Upper lobe of left lung (tissue), 6 donors: ENCODE measurements at regions not wholly inside any gene's neighbourhood (a gene's known extent, or its start where the extent isn't known, plus 50 kb on each side); places are given as distances from the start of the nearest gene placed in this dataset.

Experiments used
- ATAC-seq, 2 donors: fragments of 200-7000 bp; cut with Tn5 transposase; one replicate each; pipeline ENCODE4 v1.9.1; 2022; ENCODE audit warnings: mild to moderate bottlenecking in 2 of 2, moderate library complexity in 2 of 2; ENCODE audit not compliant: low FRiP score in 2 of 2
- DNase-seq, 2 donors: peaks; one replicate each; pipeline ENCODE4 v3.0.0-alpha.2; 2019 to 2020
- H3K27ac ChIP-seq, 4 donors: fragments of 200-600 bp; sonication (generic); one replicate each; pipeline ENCODE4 v1.5.1; 2016 to 2019
- H3K27me3 ChIP-seq, 4 donors: fragments of 200-600 bp; sonication (generic); one replicate each; pipeline ENCODE4 v1.5.1; 2017 to 2019
- H3K36me3 ChIP-seq, 4 donors: fragments of 200-600 bp; sonication (generic); one replicate each; pipeline ENCODE4 v1.5.1; 2016 to 2019
- H3K4me1 ChIP-seq, 4 donors: fragments of 200-600 bp; sonication (generic); one replicate each; pipeline ENCODE4 v1.5.1; 2018 to 2019
- H3K4me3 ChIP-seq, 4 donors: fragments of 200-600 bp; sonication (generic); one replicate each; pipeline ENCODE4 v1.5.1; 2017 to 2019; ENCODE audit warnings: mild to moderate bottlenecking in 2 of 4, moderate library complexity in 1 of 4
- H3K9me3 ChIP-seq, 4 donors: fragments of 200-600 bp; sonication (generic); one replicate each; pipeline ENCODE4 v1.5.1; 2018 to 2019
- EP300 ChIP-seq, 4 donors: sonication (generic); formaldehyde crosslinking; IDR thresholded peaks; one replicate each; pipeline ENCODE4 v1.5.1; 2017; ENCODE audit warnings: antibody characterized with exemption in 4 of 4, control low read depth in 2 of 4
- POLR2A ChIP-seq, 4 donors: fragments of 450-650 bp; IDR thresholded peaks; one replicate each; pipeline ENCODE4 v1.5.1; 2016 to 2017; ENCODE audit warnings: antibody characterized with exemption in 4 of 4, mild to moderate bottlenecking in 2 of 4
- POLR2AphosphoS5 ChIP-seq, 2 donors: sonication (generic); formaldehyde crosslinking; IDR thresholded peaks; one replicate each; pipeline ENCODE4 v1.5.1; 2017; ENCODE audit warnings: antibody characterized with exemption in 2 of 2
- WGBS, 2 donors: methylation state at CpG; one replicate each; pipeline ENCODE4 v1.1.5; 2017 to 2018; 5-methylcytosine and 5-hydroxymethylcytosine counted together
- TF ChIP-seq, protein P1 (sequence below), 6 experiments: fragments of 450-650 bp in 4 of 6; fragments of 200-600 bp in 2 of 6; sonication (generic) in 2 of 6; IDR thresholded peaks; one replicate each; pipeline ENCODE4 v1.5.1; 2016 to 2019; ENCODE audit warnings: antibody characterized with exemption in 6 of 6
- donor health status: DM: no; HTN: no; CAD: no; lungs with moderate emphysema.
- donor health status: DM: no; HTN: yes; CAD: no; lungs with severe emphysema.

DNA sequence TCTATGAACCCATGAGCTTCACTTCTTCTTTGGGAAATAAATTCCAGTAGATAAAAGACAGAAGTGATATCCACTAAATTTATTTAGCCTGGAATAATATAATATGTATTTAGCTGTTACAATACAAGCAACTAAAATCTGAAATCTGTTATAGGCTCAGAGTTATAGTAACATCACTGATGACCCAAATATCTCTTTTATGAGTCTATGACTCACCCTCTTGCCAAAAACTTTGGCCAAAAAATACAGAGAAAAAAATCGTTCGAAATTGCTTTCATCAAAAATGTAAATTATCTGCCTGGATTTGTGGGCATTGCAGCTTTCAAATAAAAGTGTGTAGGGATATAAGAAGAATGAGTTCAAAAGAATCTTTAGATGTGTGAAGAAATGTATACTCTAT lies 89.4 kb upstream of the DKK2 start:
- DNase-seq = no peak
- no peak for ATAC-seq
- Histone ChIP-seq H3K27ac (no peak overlapping the region), H3K4me3 (no peak overlapping the region), H3K36me3 (no peaks in the 10 kb centered on the region), H3K9me3 (no peaks in the 10 kb centered on the region), H3K27me3 (no peaks in the 10 kb centered on the region), H3K4me1 (no peaks in the 10 kb centered on the region)
- TF ChIP-seq, protein P1, sequence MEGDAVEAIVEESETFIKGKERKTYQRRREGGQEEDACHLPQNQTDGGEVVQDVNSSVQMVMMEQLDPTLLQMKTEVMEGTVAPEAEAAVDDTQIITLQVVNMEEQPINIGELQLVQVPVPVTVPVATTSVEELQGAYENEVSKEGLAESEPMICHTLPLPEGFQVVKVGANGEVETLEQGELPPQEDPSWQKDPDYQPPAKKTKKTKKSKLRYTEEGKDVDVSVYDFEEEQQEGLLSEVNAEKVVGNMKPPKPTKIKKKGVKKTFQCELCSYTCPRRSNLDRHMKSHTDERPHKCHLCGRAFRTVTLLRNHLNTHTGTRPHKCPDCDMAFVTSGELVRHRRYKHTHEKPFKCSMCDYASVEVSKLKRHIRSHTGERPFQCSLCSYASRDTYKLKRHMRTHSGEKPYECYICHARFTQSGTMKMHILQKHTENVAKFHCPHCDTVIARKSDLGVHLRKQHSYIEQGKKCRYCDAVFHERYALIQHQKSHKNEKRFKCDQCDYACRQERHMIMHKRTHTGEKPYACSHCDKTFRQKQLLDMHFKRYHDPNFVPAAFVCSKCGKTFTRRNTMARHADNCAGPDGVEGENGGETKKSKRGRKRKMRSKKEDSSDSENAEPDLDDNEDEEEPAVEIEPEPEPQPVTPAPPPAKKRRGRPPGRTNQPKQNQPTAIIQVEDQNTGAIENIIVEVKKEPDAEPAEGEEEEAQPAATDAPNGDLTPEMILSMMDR (IDR thresholded peaks at IDR 0.05) = no peak
- no peak for TF ChIP-seq POLR2AphosphoS5 (IDR thresholded peaks at IDR 0.05)
- no peak for TF ChIP-seq POLR2A (IDR thresholded peaks at IDR 0.05)
- no peak for TF ChIP-seq EP300 (IDR thresholded peaks at IDR 0.05)
- WGBS, 2 donors = 70 to 79% methylated on average over 2 of the region's 2 CpGs

DNA sequence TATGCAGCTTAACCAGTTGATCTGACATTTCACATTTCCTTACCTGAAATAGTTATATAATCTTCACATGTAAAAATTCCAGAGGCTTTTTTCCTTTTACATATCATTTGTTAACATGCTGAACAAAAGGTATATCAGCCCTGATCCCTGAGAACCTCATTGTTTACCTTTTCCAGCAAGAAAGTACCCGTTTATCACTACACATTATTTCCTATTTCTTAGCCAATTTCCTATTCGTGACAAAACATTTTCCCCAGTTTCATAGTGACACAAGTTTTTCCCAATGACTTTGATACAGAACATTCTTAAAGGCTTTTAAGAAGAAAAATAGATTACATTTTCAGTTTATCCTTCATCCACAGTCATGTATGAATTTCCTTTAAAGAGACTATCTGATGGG lies 86.6 kb upstream of the DKK2 start:
- 47 to 49% methylated on average over 2 of the region's 2 CpGs for WGBS, 2 donors
- DNase-seq (no peak), ATAC-seq (no peak)
- H3K4me1 ChIP-seq = no peaks in the 10 kb centered on the region
- H3K9me3 ChIP-seq = no peaks in the 10 kb centered on the region
- no peaks in the 10 kb centered on the region for H3K36me3 ChIP-seq
- no peak for TF ChIP-seq POLR2A (IDR thresholded peaks at IDR 0.05)
- no peak for TF ChIP-seq POLR2AphosphoS5 (IDR thresholded peaks at IDR 0.05)
- TF ChIP-seq, protein P1 (IDR thresholded peaks at IDR 0.05) = no peak
- no peak for TF ChIP-seq EP300 (IDR thresholded peaks at IDR 0.05)
- H3K27ac ChIP-seq = no peak overlapping the region
- H3K27me3 ChIP-seq = no peaks in the 10 kb centered on the region
- H3K4me3 ChIP-seq = no peak overlapping the region

DNA sequence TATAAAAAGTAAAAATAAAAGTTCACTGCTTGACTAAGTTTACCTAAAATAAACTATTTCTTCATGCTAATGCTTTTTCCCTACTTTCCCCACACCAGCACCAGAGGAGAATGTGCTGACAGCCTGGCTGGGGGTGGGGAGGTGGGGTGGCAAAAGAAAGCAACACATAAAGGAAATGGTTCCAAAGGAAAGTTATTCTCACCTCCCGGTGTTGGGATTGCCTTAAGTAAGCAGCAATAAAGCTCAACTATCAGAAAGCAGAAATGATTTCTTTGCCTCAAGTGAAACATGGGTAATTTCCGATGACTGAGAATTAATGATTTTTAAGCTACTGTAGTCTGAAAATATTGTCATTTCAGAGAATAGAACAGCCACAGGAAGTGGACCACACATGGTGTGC lies 84.5 kb upstream of the DKK2 start:
- H3K9me3 ChIP-seq = no peaks in the 10 kb centered on the region
- ATAC-seq (no peak), DNase-seq (no peak)
- H3K27ac ChIP-seq = no peak overlapping the region
- 40 to 51% methylated on average over 2 of the region's 2 CpGs for whole genome bisulfite sequencing, 2 donors
- H3K36me3 ChIP-seq = no peaks in the 10 kb centered on the region
- H3K4me1 ChIP-seq = no peaks in the 10 kb centered on the region
- H3K27me3 ChIP-seq = no peaks in the 10 kb centered on the region
- no peak overlapping the region for H3K4me3 ChIP-seq
- TF ChIP-seq, protein P1 (IDR thresholded peaks at IDR 0.05) = no peak
- TF ChIP-seq POLR2A (IDR thresholded peaks at IDR 0.05) (no peak), EP300 (IDR thresholded peaks at IDR 0.05) (no peak), POLR2AphosphoS5 (IDR thresholded peaks at IDR 0.05) (no peak)

DNA sequence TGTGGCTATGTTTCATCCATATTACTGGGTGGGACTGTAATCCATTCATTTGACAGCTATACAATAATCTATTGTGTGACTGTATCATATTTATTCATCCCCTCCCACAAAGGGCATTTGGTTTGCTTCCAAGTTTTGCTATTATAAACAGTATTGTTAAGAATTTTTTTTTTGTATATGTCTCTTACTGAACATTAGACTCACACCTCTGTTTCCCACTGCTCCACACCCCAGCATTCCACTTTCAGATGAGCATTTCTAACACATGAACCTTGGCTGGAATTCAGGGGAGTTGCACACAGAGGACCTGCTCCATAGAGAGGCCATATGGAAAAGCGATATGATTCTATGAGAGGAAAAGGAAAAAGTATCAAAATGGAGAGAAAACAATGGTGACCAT lies 81.6 kb upstream of the DKK2 start:
- Histone ChIP-seq H3K4me3 (no peak overlapping the region), H3K9me3 (no peaks in the 10 kb centered on the region), H3K27me3 (no peaks in the 10 kb centered on the region), H3K36me3 (no peaks in the 10 kb centered on the region), H3K27ac (no peak overlapping the region), H3K4me1 (no peaks in the 10 kb centered on the region)
- TF ChIP-seq POLR2AphosphoS5 (IDR thresholded peaks at IDR 0.05) (no peak), POLR2A (IDR thresholded peaks at IDR 0.05) (no peak), EP300 (IDR thresholded peaks at IDR 0.05) (no peak)
- TF ChIP-seq, protein P1 (IDR thresholded peaks at IDR 0.05) = no peak
- ATAC-seq (no peak), DNase-seq (no peak)
- 78 to 82% methylated on average over 1 of the region's 1 CpG for WGBS, 2 donors

DNA sequence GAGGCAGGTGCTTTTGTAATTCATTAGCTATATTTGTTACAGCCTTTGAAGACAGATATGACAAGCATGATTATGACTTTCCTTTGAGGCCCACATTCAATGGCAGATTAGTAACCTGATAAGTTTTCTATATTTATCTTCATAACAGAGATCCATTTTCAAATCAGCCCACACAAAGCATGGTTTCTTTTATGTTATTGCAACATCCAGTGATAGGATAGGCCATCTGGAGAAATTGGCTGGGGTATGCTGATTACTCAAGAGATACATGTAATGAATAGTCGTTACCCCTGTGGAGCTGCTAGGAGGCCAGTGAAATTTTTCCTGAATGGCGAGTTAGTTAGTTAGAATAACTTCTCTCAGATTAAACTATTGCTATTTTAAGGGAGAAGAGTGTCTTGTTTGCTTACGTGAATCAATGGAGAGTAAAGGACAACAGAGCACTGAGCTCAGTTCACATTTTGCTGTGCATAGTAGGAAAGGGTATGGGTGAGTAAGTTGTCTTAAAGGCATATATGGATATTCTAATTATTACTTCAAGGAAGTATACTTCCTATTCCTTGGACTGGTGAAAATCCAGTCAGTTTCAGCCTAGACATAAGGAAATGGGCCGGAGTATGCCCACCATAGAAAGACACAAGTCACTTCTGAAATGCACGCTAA lies 79.2 kb upstream of the DKK2 start:
- no peaks in the 10 kb centered on the region for H3K4me1 ChIP-seq
- no peak for DNase-seq
- H3K4me3 ChIP-seq = no peak overlapping the region
- no peaks in the 10 kb centered on the region for H3K9me3 ChIP-seq
- no peaks in the 10 kb centered on the region for H3K36me3 ChIP-seq
- ATAC-seq = peak in 1 of 2 donors; percentile 58
- WGBS, 2 donors = 65 to 78% methylated on average over 5 of the region's 5 CpGs
- no peak overlapping the region for H3K27ac ChIP-seq
- H3K27me3 ChIP-seq = no peaks in the 10 kb centered on the region
- no peak for TF ChIP-seq POLR2AphosphoS5 (IDR thresholded peaks at IDR 0.05)
- TF ChIP-seq POLR2A (IDR thresholded peaks at IDR 0.05) = no peak
- no peak for TF ChIP-seq EP300 (IDR thresholded peaks at IDR 0.05)
- TF ChIP-seq, protein P1 (IDR thresholded peaks at IDR 0.05) = no peak
